AG08396 (cell line): ENCODE measurements at regions not wholly inside any gene's neighbourhood (a gene's known extent, or its start where the extent isn't known, plus 50 kb on each side); places are given as distances from the start of the nearest gene placed in this dataset.
A peak's percentile ranks its signal among the peaks of the same experiment; 100 is the strongest.
"Not testable (repeated sequence)": the region's sequence is repeated elsewhere in the genome, so short reads cannot be mapped to it uniquely, and the experiment has no call there.

Experiments
- DNase-seq: peaks from one replicate; pipeline ENCODE4 v3.0.0; 2012; ENCODE audit warnings: low spot score, mixed read lengths

DNA sequence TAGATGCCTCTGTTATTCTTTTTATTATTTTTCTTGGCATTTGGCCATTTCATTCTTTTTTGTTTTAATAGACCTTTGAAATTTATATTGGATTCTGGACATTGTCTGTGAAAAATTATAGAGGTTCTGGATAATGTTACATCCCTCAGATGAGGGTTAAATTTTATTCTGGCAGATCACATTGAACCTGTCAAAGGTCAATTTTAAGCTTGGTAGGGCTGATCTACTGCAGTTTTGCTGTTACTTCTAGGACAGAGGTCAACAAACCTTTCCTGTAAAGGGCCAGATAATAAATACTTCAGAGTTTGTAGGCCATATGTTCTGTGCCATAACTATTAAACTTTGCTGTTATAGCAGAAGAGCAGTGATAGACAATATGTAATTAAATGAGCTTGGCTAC is 318.9 kb upstream of the DPPA4 start:
- DNase-seq = no peak

DNA sequence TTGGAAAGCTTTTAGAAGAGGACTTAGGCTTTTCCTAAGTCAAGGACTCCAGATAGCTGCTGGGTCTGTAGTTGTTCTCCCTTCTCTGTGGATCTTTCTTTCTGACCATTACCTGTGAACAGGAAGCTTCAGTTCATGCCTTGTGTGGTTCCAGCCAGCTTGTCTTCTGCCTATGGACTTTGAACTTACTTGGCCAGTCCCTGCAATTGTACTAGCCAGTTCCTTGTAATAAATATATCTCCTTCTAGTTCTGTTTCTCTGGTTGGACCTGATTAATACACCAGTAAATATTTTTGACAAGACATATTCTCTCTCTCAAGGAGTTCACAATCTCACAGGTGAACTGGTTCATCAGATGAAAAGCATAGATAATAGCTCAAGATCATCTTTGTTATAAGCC is 341.3 kb upstream of the DPPA4 start:
- DNase-seq = no peak

DNA sequence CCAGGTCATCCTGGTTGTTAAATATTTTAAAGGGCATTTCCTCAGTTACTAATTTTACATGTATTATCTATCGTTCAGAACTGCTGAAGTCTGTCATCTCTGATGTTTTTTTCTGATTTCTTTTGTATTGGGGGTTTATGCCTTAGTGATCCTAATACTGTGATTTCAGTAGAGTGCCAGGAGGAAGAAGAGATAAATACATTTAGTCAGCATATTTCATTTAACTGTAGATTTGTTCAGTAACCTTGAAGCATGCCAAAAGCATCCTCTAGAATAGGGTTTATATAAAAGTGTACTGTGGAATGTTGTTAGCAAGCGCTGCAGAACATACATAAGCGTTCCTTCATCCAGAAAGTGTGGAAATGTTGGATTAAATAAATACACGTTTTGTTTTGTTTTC is 342.3 kb upstream of the DPPA4 start:
- no peak for DNase-seq

GRCh38 chr3:109683746-109684145 is 346.4 kb upstream of the DPPA4 start:
- no peak for DNase-seq

GRCh38 chr3:109685084-109686079 is 348.0 kb upstream of the DPPA4 start:
- DNase-seq = peak; percentile 85

DNA sequence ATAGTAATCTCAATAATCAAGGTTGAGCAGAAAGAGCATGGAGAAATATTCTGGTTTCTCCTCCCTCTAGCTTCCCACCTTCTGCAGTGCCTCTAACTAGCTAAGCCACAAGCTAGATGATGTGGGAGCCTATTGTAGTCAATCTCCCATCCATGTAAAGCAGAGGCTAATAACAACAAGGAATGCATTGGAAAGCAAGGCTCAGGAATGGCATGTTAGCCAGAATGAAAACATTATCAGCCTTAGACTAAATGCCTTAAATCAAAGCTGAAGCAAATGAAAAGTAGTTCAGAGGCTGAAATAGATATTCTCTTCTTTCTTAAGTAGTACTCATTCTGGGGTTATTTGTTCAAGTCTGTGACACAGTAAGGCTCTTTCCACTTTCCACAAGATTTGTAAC is 350.3 kb upstream of the DPPA4 start:
- no peak for DNase-seq

DNA sequence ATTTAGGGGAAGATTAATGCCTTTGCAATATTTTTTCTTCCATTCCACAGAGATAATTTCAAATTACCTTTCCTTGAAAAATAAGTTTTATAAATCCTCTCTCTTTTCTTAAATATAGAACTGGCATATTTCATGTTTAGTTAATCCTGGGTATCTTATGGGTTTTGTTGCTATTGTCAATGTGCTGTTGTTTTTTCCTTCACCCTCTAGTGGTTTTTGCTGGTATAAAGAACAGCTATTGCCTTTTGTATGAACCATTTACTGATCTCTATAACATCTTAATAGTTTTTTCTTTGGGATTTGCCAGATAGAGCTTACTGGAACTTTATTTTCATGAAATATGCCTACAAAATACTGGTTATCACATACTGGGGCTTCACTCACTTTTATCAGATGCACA is 359.6 kb upstream of the DPPA4 start:
- no peak for DNase-seq

DNA sequence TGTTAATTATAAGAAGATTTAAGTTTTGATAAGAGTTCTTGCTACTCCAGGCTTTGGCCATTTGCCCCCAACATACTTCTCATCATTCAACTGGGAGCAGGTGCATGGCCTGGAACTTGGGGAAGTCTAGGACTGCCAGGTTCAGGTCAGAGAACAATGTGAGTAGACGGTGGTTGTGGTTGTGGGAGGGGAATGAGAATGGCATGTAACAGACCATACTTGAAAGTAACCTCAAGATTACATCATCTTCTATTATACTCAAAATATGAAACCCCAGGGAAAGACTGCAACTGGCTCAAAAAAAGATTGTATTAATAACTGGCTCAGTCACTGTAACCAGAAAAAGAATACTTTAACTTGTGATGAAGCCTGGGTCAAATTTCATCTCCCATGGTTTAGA is 364.9 kb upstream of the DPPA4 start:
- DNase-seq = peak; percentile 12

GRCh38 chr3:109702976-109703375 is 365.6 kb upstream of the DPPA4 start:
- no peak for DNase-seq

- not testable (repeated sequence) for DNase-seq
Observed at GRCh38 chr3:109705133-109705532, 367.8 kb upstream of the DPPA4 start.

DNA sequence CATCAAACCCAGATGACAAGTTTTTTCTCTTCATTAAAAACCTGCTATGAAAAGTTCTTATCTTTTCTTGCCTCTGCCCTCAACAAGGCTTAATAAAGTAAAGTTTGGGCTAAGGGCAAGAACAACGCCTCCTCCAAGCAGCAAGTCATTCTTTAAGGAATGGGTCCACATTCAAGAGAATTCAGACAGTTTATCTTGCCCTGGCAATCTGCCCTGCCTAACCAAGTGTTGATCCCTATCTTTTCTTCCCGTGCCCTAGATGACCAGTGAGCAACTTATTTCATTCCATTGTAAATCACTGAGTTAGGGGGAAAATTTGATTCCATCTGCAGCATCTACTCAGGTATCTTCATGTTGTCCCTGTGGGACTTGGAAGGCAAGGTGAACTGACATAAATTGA is 370.3 kb upstream of the DPPA4 start:
- DNase-seq = no peak

- DNase-seq = no peak
Observed at GRCh38 chr3:109713288-109713687, 375.9 kb upstream of the DPPA4 start.

- DNase-seq = no peak
Observed at GRCh38 chr3:109715707-109716106, 378.4 kb upstream of the DPPA4 start.

- no peak for DNase-seq
Observed at GRCh38 chr3:109718850-109719249, 381.5 kb upstream of the DPPA4 start.

DNA sequence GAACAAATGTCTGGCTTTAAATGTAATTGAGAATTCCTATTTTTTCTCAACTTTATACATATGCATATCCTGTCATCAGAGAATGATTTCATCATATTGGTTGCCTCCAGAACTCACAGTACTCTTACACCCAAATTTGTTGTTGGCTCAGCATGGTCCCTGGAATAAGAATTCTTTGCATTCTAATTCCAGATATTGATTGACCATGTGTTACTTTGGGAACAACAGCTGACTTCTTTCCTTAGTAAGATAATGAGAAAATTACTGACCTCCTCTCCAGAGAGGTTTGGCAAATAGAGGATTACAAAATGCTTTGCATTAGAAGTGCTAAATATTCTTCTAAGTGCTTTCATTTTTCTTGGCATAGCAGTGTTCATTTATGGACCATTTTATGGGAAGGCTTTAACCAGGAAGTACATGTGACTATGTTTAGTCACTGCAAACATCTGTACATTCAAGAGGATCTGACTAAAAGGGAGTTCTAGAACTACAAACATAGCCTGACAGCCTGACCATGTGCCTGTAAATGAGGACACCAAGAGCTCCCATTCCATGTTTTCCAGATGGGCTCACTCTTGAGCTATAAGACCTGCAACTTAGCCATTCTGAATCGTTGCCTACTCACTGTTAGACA is 391.6 kb upstream of the DPPA4 start:
- no peak for DNase-seq

GRCh38 chr3:109731639-109732473 is 394.5 kb upstream of the DPPA4 start:
- peak; percentile 36 for DNase-seq

GRCh38 chr3:109743981-109744380 is 406.6 kb upstream of the DPPA4 start:
- DNase-seq = no peak

DNA sequence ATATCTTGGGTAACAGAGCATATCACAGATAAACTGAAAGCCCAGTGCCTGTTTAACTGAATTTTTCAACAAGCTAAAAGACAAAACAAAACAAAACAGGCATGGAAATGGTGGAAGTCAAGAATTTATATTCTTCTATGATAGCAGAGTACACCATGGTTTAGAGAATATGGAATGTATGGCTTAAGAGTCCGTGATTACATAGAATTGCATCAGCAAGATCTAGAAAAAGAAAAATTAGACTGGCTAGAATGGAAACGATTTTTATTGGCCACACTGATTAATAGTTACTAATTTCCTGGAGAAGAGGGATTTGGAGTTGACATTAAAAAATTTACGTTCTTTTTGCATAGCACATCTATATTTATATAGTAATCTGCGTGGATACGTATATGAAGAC is 435.2 kb upstream of the DPPA4 start:
- no peak for DNase-seq

GRCh38 chr3:109774108-109774507 is 436.8 kb upstream of the DPPA4 start:
- no peak for DNase-seq

- DNase-seq = no peak
Observed at GRCh38 chr3:109784285-109784684, 446.9 kb upstream of the DPPA4 start.

DNA sequence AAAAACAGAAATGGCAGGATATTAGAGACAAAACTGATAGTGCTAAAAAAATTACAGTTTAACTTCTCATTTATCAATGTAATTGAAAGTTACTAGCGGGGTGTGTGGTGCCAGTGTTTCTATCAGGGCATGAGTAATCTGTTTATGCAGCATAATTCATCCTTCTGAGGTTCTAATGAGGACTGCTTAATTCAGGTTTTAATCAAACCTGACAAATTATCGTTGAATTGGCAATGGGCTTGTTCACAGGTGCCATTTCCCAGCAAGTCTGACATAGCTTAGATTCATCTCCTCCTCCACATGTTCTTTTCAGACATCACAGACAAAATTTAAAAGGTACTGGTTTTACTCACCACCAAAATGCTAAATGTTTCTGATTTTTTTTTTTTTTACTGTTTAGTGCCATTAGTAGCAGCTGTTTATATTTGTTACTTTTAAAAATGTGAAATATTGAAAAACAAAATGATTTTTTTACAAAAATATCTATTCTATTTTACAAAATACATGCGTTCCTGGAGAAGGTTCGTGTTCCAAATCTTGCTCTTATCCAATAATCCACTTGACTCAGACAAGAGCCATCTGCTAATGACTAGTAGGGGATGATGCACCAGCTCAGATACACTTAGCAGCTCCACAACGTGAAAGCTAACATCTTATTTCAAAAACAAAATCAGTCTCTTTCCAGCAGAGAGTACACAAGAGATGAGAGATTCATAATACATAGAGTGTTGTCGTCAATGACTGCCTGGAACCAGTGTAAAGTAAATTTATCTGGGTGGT is 447.7 kb upstream of the DPPA4 start:
- DNase-seq = no peak

GRCh38 chr3:109803274-109803673 is 465.9 kb upstream of the DPPA4 start:
- DNase-seq = no peak
